CD4-positive, alpha-beta T cell treated with Interleukin-12 subunit alpha and Interleukin-12 subunit beta, for 1 hour (primary cell): ENCODE measurements at regions not wholly inside any gene's neighbourhood (a gene's known extent, or its start where the extent isn't known, plus 50 kb on each side); places are given as distances from the start of the nearest gene placed in this dataset.
"Not testable (repeated sequence)": the region's sequence is repeated elsewhere in the genome, so short reads cannot be mapped to it uniquely, and the experiment has no call there.

Experiments used
- DNase-seq: peaks from one replicate; pipeline ENCODE4 v3.0.0-alpha.2; 2020

DNA sequence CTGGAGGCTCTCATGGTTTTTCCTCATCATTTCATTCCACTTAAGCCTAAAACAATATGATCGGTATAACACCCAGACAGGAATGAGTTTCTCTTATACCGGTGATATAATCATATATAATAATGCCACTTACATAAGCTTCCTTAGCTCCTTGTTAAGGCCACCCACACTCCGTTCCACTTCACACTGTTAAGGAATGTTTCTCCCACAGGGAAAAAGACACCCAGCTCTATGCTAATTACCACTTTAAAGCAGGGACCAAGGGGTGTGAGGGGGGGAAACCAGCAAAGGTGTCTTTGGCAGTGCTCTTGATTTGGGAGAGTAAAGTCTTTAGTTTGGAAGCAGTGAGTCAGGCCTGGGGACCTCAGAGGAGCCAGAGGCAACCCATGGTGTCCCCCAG is 245.4 kb downstream of the NPIPA7 start:
- DNase-seq: not testable (repeated sequence)

DNA sequence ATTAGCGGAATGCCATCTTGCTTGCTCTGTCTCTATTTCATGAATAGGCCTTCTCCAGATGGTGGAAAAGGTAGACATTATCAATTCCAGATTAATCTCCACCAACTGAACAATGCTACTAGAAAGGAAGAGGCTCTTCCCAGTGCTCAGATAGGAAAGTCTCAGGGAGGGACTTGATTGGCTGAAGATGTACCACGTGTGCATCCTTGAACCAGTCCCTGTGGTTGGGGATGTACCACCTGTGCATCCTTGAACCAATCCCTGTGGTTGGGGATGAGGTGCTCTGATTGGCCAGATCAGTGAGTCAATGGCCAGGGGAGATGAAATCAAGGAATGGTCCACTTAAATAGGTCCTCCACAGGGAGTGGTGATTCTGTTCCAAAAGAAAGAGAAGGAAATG is 246.2 kb downstream of the NPIPA7 start:
- not testable (repeated sequence) for DNase-seq

GRCh38 chr16:16627865-16628264 is 248.9 kb downstream of the NPIPA7 start:
- DNase-seq: not testable (repeated sequence)

DNA sequence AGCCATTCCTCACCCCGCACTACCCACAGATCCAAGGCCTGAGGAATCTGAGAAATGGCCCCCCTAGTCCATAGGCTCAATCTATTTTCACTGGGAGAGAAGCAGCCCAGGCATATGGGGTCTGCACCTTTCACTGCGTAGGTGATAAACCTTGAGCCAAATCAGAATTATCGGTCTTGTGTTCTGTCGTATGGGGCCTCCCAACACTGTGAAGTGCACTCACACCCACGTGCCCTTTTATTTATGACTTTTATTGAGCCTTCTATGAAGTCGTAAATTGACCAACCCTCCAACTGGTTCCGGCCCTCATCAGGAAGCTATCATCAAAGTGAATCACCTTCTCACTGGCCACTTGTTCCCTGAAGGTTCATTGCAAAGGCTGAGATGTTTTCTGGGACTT is 259.3 kb downstream of the NPIPA7 start:
- not testable (repeated sequence) for DNase-seq

DNA sequence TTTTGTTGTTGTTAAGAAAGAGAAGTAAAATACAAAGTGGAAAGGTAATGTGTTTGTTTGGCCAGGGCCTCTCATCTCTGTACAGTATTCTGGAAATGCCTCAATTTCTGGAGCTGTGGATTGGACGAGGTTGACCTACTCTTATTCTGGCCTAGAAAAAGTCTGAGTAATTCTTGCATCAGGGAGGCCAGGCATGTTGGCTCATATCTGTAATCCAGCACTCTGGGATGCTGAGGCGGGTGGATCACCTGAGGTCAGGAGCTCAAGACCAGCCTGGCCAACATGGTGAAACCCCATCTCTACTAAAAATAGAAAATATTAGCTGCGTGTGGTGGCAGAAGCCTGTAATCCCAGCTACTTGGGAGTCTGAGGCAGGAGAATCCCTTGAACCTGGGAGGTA is 259.8 kb downstream of the NPIPA7 start:
- not testable (repeated sequence) for DNase-seq

- DNase-seq: not testable (repeated sequence)
These were observed 264.9 kb downstream of the NPIPA7 start for GRCh38 chr16:16643828-16644227.

DNA sequence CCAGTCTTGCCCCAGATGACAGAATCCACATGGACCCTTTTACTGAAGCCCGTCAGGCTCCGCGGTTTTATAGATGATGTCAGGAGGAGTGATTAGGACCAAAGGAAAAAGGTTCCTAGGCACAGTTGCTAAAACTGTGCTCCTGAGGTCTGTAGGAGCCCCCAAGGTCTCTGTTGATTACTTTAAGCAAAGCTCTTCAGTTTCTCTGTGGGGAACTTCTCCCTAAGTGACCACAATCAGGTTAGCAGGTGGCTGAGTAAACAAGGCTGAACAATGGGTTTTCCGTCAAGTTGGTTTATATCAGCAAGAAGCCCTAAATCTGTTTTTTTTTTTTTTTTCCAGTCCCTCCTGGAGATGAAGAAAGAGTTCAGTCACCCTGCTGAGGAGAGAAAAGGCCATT is 269.1 kb downstream of the NPIPA7 start:
- not testable (repeated sequence) for DNase-seq

- DNase-seq: not testable (repeated sequence)
These were observed 293.4 kb downstream of the NPIPA7 start for GRCh38 chr16:16672180-16672812.

- DNase-seq: not testable (repeated sequence)
These were observed 295.9 kb downstream of the NPIPA7 start for GRCh38 chr16:16674820-16675219.

DNA sequence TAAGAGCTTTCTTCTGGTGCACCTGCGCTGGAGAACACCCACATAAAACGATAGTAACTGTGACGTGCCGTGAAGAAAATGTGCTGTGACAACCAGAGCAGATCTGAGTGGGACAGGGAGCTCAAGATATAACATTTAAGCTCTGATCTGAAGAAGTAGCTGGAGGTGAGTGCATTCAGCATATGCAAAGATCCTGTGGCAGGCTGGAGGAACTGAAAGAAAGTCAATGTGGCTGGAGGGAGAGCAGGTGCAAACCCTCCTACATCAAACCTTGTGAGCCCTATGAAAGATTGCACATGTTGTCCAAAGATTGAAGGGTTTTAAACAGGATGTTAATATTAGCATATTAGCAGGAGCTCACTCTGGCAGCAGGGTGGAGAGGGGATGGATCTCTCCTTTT is 342.9 kb downstream of the NPIPA7 start:
- DNase-seq: not testable (repeated sequence)

GRCh38 chr16:16722666-16723065 is 343.7 kb downstream of the NPIPA7 start:
- DNase-seq: not testable (repeated sequence)

GRCh38 chr16:16723819-16724519 is 345.0 kb downstream of the NPIPA7 start:
- DNase-seq: not testable (repeated sequence)

GRCh38 chr16:16727048-16727447 is 348.1 kb downstream of the NPIPA7 start:
- DNase-seq: not testable (repeated sequence)

DNA sequence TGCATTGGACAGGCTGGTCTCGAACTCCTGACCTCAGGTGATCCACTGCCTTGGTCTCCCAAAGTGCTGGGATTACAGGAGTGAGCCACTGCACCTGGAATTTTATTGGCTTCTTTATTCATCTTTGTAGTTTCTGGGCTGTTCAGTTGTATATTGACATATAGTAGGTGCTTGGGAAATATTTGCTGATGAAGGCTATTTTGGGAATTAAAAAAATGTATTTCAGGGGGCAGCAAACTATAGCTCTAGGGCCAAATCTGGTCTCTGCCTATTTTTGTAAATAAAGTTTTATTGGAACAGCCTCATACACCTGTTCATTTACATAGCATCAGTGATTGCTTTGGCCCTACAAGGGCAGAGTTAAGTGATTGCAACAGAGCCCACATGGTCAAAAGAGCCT is 363.6 kb downstream of the NPIPA7 start:
- DNase-seq: not testable (repeated sequence)

- DNase-seq: not testable (repeated sequence)
These were observed 376.2 kb downstream of the NPIPA7 start for GRCh38 chr16:16754992-16755667.

- DNase-seq: no peak
These were observed 384.5 kb downstream of the NPIPA7 start for GRCh38 chr16:16763449-16763848.

DNA sequence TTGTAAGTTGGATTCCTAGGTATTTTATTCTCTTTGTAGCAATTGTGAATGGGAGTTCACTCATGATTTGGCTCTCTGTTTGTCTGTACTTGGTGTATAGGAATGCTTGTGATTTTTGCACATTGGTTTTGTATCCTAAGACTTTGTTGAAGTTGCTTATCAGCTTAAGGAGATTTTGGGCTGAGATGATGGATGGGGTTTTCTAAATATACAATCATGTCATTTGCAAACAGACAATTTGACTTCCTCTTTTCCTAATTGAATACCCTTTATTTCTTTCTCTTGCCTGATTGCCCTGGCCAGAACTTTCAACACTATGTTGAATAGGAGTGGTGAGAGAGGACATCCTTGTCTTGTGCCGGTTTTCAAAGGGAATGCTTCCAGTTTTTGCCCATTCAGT is 391.8 kb downstream of the NPIPA7 start:
- not testable (repeated sequence) for DNase-seq

DNA sequence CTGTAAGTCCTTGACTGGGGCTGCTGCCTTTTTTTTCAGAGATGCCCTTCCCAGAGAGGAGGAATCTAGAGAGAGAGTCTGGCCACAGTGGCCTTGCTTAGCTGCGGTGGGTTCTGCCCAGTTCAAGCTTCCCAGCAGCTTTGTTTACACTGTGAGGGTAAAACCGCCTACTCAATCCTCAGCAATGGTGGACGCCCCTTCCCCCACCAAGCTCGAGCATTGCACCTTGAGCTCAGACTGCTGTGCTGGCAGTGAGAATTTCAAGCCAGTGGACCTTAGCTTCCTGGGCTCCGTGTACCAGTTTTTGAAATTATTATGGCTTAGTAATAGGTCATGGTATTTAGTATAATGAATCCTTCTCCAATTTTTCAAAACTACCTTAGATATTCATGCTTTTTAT is 395.4 kb downstream of the NPIPA7 start:
- no peak for DNase-seq

GRCh38 chr16:16778332-16778731 is 399.4 kb downstream of the NPIPA7 start:
- no peak for DNase-seq

- no peak for DNase-seq
These were observed 401.6 kb downstream of the NPIPA7 start for GRCh38 chr16:16780588-16780987.

DNA sequence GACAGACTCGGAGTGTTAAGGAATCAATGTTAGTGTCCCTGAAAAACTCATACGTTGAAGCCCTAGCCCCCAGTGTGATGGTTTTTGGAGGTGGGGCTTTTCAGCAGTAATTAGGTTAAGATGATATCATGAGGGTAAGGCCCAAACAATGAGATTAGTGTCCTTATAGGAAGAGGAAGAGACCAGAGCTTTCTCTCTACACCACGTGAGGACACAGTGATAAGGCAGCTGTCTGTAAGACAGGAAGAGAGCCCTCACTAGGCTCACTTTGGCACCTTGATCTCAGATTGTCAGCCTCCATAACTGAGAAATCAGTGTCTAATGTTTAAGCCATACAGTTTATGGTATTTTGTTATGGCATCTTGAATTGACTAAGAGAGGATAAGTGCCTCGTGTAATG is 403.2 kb downstream of the NPIPA7 start:
- no peak for DNase-seq

DNA sequence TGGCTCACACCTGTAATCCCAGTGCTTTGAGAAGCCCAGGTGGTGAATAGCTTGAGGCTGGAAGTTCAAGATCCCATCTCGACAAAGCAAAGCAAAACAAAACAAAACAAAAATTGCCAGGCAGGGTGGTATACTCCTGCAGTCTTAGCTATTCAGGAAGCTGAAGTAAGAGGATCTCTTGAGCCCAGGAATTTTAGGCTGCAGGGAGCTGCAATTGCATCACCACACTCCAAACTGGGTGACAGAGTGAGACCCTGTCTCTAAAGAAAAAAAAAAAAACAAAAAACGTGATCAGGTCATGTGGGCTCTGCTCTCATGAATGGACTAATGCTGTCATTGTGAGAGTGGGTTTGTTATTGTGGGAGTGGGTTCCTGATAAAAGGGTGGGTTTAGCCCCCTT is 409.1 kb downstream of the NPIPA7 start:
- DNase-seq: no peak

DNA sequence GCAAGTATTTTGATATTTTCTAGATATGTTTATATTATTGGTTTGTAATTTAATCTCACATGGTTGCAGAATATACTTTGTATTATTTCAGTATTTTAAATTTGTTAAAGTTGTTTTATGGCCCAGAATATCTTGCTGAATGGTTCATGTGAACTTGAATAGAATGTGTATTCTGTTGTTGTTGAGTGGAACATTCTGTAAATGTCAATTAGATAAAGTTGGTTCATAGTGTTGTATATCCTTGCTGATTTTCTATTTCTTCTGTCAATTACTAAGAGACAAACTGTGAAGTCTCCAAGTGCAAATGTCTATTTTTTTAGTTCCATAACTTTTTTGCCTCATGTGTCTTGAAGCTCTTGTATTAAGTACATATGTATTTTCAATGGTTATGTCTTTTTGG is 411.7 kb downstream of the NPIPA7 start:
- no peak for DNase-seq

DNA sequence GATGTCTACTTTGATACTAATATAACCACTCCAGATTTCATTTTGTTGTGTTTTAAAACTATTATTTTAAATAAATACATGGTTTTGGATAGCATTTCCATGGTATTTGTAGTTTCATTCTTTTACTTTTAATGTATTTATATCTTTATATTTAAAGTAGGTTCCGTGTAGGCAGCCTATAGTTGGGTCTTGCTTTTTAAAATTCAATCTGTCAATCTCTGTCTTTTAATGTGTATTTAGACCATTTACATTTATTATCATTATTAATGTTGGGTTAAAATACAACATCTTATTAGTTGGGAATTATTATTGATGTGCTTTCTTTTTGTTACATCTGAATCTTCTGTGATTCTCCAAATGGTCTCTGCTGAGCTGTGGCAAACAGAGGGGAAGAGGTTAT is 412.1 kb downstream of the NPIPA7 start:
- no peak for DNase-seq
